GM10266 (cell line): ENCODE measurements at regions not wholly inside any gene's neighbourhood (a gene's known extent, or its start where the extent isn't known, plus 50 kb on each side); places are given as distances from the start of the nearest gene placed in this dataset.

ENCODE experiments used
- DNase-seq: peaks from one replicate; pipeline ENCODE4 v3.0.0; 2012; ENCODE audit errors: extremely low spot score
- CTCF ChIP-seq: IDR thresholded peaks from 2 replicates; pipeline ENCODE4 v1.5.1; 2012; ENCODE audit warnings: mild to moderate bottlenecking, low read depth; ENCODE audit not compliant: control insufficient read depth, insufficient read depth; ENCODE audit errors: missing control alignments

- TF ChIP-seq CTCF = no peak
- DNase-seq = no peak
These were observed 594.7 kb upstream of the CCNG1 start for GRCh38 chr5:162842727-162843126.

DNA sequence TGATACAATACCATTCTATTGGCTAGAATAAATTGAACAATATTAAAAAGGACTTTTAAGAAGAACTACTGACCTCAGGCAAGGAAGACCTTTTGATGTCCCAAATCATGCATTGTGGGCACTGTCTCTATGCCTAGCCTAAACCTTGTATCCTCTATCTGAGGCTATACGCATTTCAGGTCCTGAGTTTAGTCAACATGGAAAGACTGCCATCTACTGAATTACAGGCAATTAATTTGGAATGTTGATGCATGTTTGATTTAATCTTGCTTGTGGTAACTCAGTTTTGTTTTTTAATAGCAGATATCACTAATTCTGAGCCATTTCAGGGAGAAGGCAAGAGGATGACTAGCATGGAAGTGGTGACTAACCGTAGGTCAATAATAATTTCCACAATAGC, 585.3 kb upstream of the CCNG1 start:
- TF ChIP-seq CTCF = no peak
- no peak for DNase-seq

DNA sequence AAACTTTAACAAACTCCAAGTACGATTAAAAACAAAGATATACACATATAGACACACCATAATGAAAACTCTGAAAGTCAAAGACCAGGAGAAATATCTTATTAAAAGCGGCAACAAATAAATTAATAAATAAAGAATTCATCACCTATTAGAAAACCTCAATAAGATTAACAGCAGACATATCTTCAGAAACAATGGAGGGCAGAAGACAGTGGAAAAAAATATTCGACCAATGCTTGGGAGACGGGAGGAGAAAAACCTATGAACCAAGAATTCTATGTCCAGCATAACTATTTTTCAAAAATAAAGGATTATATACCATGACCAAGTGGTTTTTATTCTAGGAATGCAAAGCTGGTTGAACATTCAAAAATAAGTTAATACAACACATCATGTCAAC, 578.6 kb upstream of the CCNG1 start:
- TF ChIP-seq CTCF = no peak
- DNase-seq = no peak

GRCh38 chr5:162870966-162871365, 566.4 kb upstream of the CCNG1 start:
- TF ChIP-seq CTCF = no peak
- DNase-seq = no peak

DNA sequence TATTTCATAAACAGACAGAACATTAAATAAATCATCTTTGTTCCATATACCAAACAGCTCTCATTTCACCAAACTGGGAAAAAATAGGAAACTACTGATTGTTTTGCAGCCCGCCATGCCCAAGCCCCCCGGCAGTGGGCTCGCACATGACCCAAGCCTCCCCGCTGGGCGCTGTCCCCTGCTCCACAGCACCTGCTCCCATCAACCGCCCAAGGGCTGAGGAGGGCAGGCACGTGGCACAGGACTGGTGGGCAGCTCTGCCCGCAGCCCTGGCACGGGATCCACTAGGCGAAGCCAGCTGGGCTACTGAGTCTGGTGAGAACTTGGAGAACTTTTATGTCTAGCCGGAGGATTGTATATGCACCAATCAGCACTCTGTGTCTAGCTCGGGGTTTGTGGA, 554.8 kb upstream of the CCNG1 start:
- DNase-seq = no peak
- TF ChIP-seq CTCF = no peak

DNA sequence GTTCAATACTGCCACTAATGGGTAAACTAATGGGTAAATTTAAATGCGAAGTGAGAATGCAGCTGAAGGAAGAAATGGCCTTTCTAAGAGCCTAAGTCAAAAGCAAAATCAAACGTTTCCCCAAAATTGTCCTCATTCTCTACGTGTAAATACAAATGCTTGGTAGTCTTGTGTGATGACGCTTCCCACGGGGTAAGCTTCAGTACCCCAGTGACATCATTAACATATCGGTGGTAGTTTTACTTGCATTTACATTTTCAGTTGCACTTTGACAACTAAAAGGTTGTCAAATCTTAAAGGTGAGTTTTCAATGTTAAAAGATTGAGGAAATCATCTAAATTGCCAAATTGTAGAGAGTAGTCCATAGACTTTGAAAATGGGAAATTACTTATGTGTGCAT, 550.7 kb upstream of the CCNG1 start:
- TF ChIP-seq CTCF = no peak
- DNase-seq = no peak

DNA sequence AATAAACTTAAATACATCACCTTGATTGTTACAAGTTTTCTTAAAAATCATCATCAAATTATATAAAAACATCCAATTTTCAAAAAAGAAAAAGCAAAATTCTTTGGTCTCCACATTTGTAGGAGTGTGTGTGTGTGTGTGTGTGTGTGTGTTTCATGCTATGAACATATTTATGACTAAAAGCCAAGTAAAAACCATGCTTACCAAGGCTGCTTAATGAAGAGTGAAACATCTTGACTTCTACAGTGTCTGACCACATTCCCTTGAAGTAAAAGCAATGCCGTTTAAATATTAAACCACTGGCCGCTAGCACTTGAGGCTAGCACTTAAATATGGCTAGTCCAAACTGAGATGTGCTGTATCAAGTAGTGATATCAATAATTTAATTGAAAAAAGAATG, 549.1 kb upstream of the CCNG1 start:
- no peak for DNase-seq

More for the DNA sequence above, 549.1 kb upstream of the CCNG1 start:
- TF ChIP-seq CTCF = no peak
